ENCODE measurements at regions not wholly inside any gene's neighbourhood (a gene's known extent, or its start where the extent isn't known, plus 50 kb on each side); places are given as distances from the start of the nearest gene placed in this dataset.

- no peaks in the 10 kb centered on the region for H3K36me3 ChIP-seq (ENCODE audit: insufficient read depth, low read length)
- DNase-seq = no peak
- H3K4me1 Mint-ChIP-seq = no peaks in the 10 kb centered on the region
- H3K36me3 Mint-ChIP-seq = no peaks in the 10 kb centered on the region
- H3K4me3 ChIP-seq (ENCODE audit: low read length in 2 of 2) = no peak overlapping the region
- no peaks in the 10 kb centered on the region for H3K27me3 ChIP-seq (ENCODE audit: insufficient read depth, low read length)
- no peak overlapping the region for H3K27ac Mint-ChIP-seq
- no peaks in the 10 kb centered on the region for H3K27me3 Mint-ChIP-seq
- H3K9me3 Mint-ChIP-seq = peaks cover 4 to 42% (median 14%) of the 10 kb centered on the region in 8 donors
- no peak overlapping the region for H3K4me3 Mint-ChIP-seq
- ChIA-PET POLR2A (ENCODE audit: partially characterized antibody) (no interaction called here), CTCF (ENCODE audit: partially characterized antibody) (no interaction called here)
- intact Hi-C loops (cut with micrococcal nuclease) = no loop called here
- H3K4me1 ChIP-seq (ENCODE audit: insufficient read depth, low read length) = no peaks in the 10 kb centered on the region
- no peaks in the 10 kb centered on the region for H3K9me3 ChIP-seq (ENCODE audit: control insufficient read depth in 1 of 2, low read length in 2 of 2)
- H3K27ac ChIP-seq (ENCODE audit: low read depth, low read length) = no peak overlapping the region
Observed at GRCh38 chr9:82449986-82450385, 461.4 kb downstream of the SPATA31D1 start.

GRCh38 chr9:82454509-82455190 is 466.1 kb downstream of the SPATA31D1 start:
- Histone ChIP-seq H3K4me1 (ENCODE audit: insufficient read depth, low read length) (no peaks in the 10 kb centered on the region), H3K27me3 (ENCODE audit: insufficient read depth, low read length) (no peaks in the 10 kb centered on the region), H3K27ac (ENCODE audit: low read depth, low read length) (no peak overlapping the region), H3K36me3 (ENCODE audit: insufficient read depth, low read length) (no peaks in the 10 kb centered on the region), H3K4me3 (ENCODE audit: low read length in 2 of 2) (no peak overlapping the region), H3K9me3 (ENCODE audit: control insufficient read depth in 1 of 2, low read length in 2 of 2) (no peaks in the 10 kb centered on the region)
- DNase-seq = no peak
- Mint-ChIP-seq H3K4me3 (no peak overlapping the region), H3K4me1 (no peaks in the 10 kb centered on the region), H3K27ac (no peak overlapping the region), H3K36me3 (no peaks in the 10 kb centered on the region), H3K9me3 (peaks cover 2 to 24% (median 12%) of the 10 kb centered on the region in 8 donors), H3K27me3 (no peaks in the 10 kb centered on the region)
- CTCF ChIA-PET (ENCODE audit: partially characterized antibody) = no interaction called here
- POLR2A ChIA-PET (ENCODE audit: partially characterized antibody) = no interaction called here
- intact Hi-C loops (cut with micrococcal nuclease) = no loop called here

GRCh38 chr9:82456642-82457041 is 468.1 kb downstream of the SPATA31D1 start:
- H3K27me3 ChIP-seq (ENCODE audit: insufficient read depth, low read length) = no peaks in the 10 kb centered on the region
- H3K4me1 ChIP-seq (ENCODE audit: insufficient read depth, low read length) = no peaks in the 10 kb centered on the region
- H3K9me3 ChIP-seq (ENCODE audit: control insufficient read depth in 1 of 2, low read length in 2 of 2) = no peaks in the 10 kb centered on the region
- CTCF ChIA-PET (ENCODE audit: partially characterized antibody) = no interaction called here
- no peak overlapping the region for H3K27ac ChIP-seq (ENCODE audit: low read depth, low read length)
- no peak overlapping the region for H3K4me3 Mint-ChIP-seq
- no peaks in the 10 kb centered on the region for H3K36me3 ChIP-seq (ENCODE audit: insufficient read depth, low read length)
- H3K9me3 Mint-ChIP-seq = peaks cover 2 to 21% (median 9%) of the 10 kb centered on the region in 8 donors
- no peaks in the 10 kb centered on the region for H3K27me3 Mint-ChIP-seq
- no peaks in the 10 kb centered on the region for H3K36me3 Mint-ChIP-seq
- DNase-seq = no peak
- H3K4me1 Mint-ChIP-seq = no peaks in the 10 kb centered on the region
- H3K4me3 ChIP-seq (ENCODE audit: low read length in 2 of 2) = no peak overlapping the region
- intact Hi-C loops (cut with micrococcal nuclease) = no loop called here
- H3K27ac Mint-ChIP-seq = no peak overlapping the region
- POLR2A ChIA-PET (ENCODE audit: partially characterized antibody) = no interaction called here

GRCh38 chr9:82457298-82457697 is 468.7 kb downstream of the SPATA31D1 start:
- no peaks in the 10 kb centered on the region for H3K4me1 ChIP-seq (ENCODE audit: insufficient read depth, low read length)
- no peaks in the 10 kb centered on the region for H3K27me3 ChIP-seq (ENCODE audit: insufficient read depth, low read length)
- no peak overlapping the region for H3K4me3 ChIP-seq (ENCODE audit: low read length in 2 of 2)
- no peak for DNase-seq
- H3K9me3 ChIP-seq (ENCODE audit: control insufficient read depth in 1 of 2, low read length in 2 of 2) = no peaks in the 10 kb centered on the region
- ChIA-PET CTCF (ENCODE audit: partially characterized antibody) (no interaction called here), POLR2A (ENCODE audit: partially characterized antibody) (no interaction called here)
- peaks cover 2 to 16% (median 6%) of the 10 kb centered on the region in 8 donors for H3K9me3 Mint-ChIP-seq
- no peak overlapping the region for H3K27ac Mint-ChIP-seq
- no peak overlapping the region for H3K4me3 Mint-ChIP-seq
- H3K36me3 Mint-ChIP-seq = no peaks in the 10 kb centered on the region
- H3K27me3 Mint-ChIP-seq = no peaks in the 10 kb centered on the region
- H3K36me3 ChIP-seq (ENCODE audit: insufficient read depth, low read length) = no peaks in the 10 kb centered on the region
- no peak overlapping the region for H3K27ac ChIP-seq (ENCODE audit: low read depth, low read length)
- no peaks in the 10 kb centered on the region for H3K4me1 Mint-ChIP-seq
- intact Hi-C loops (cut with micrococcal nuclease) = no loop called here

- Histone ChIP-seq H3K27me3 (ENCODE audit: insufficient read depth, low read length) (no peaks in the 10 kb centered on the region), H3K9me3 (ENCODE audit: control insufficient read depth in 1 of 2, low read length in 2 of 2) (no peaks in the 10 kb centered on the region), H3K4me3 (ENCODE audit: low read length in 2 of 2) (no peak overlapping the region), H3K27ac (ENCODE audit: low read depth, low read length) (no peak overlapping the region), H3K36me3 (ENCODE audit: insufficient read depth, low read length) (no peaks in the 10 kb centered on the region), H3K4me1 (ENCODE audit: insufficient read depth, low read length) (no peaks in the 10 kb centered on the region)
- no peak for DNase-seq
- Mint-ChIP-seq H3K4me3 (no peak overlapping the region), H3K9me3 (peaks cover 2 to 16% (median 6%) of the 10 kb centered on the region in 8 donors), H3K4me1 (no peaks in the 10 kb centered on the region), H3K27ac (no peak overlapping the region), H3K36me3 (no peaks in the 10 kb centered on the region), H3K27me3 (no peaks in the 10 kb centered on the region)
- ChIA-PET CTCF (ENCODE audit: partially characterized antibody) (no interaction called here), POLR2A (ENCODE audit: partially characterized antibody) (no interaction called here)
- intact Hi-C loops (cut with micrococcal nuclease) = no loop called here
Observed at GRCh38 chr9:82457891-82458290, 469.3 kb downstream of the SPATA31D1 start.

GRCh38 chr9:82458296-82458695 is 469.7 kb downstream of the SPATA31D1 start:
- Mint-ChIP-seq H3K27me3 (no peaks in the 10 kb centered on the region), H3K9me3 (peaks cover 2 to 17% (median 6%) of the 10 kb centered on the region in 8 donors), H3K27ac (no peak overlapping the region), H3K4me3 (no peak overlapping the region), H3K36me3 (no peaks in the 10 kb centered on the region), H3K4me1 (no peaks in the 10 kb centered on the region)
- H3K27ac ChIP-seq (ENCODE audit: low read depth, low read length) = no peak overlapping the region
- H3K4me1 ChIP-seq (ENCODE audit: insufficient read depth, low read length) = no peaks in the 10 kb centered on the region
- intact Hi-C loops (cut with micrococcal nuclease) = no loop called here
- H3K36me3 ChIP-seq (ENCODE audit: insufficient read depth, low read length) = no peaks in the 10 kb centered on the region
- ChIA-PET CTCF (ENCODE audit: partially characterized antibody) (no interaction called here), POLR2A (ENCODE audit: partially characterized antibody) (no interaction called here)
- H3K27me3 ChIP-seq (ENCODE audit: insufficient read depth, low read length) = no peaks in the 10 kb centered on the region
- DNase-seq = no peak
- no peak overlapping the region for H3K4me3 ChIP-seq (ENCODE audit: low read length in 2 of 2)
- no peaks in the 10 kb centered on the region for H3K9me3 ChIP-seq (ENCODE audit: control insufficient read depth in 1 of 2, low read length in 2 of 2)

GRCh38 chr9:82466616-82467260 is 478.2 kb downstream of the SPATA31D1 start:
- intact Hi-C loops (cut with micrococcal nuclease) = no loop called here
- Histone ChIP-seq H3K4me1 (ENCODE audit: insufficient read depth, low read length) (no peaks in the 10 kb centered on the region), H3K27ac (ENCODE audit: low read depth, low read length) (no peak overlapping the region), H3K4me3 (ENCODE audit: low read length in 2 of 2) (no peak overlapping the region), H3K36me3 (ENCODE audit: insufficient read depth, low read length) (no peaks in the 10 kb centered on the region), H3K9me3 (ENCODE audit: control insufficient read depth in 1 of 2, low read length in 2 of 2) (no peaks in the 10 kb centered on the region), H3K27me3 (ENCODE audit: insufficient read depth, low read length) (no peaks in the 10 kb centered on the region)
- ChIA-PET POLR2A (ENCODE audit: partially characterized antibody) (no interaction called here), CTCF (ENCODE audit: partially characterized antibody) (no interaction called here)
- no peaks in the 10 kb centered on the region for H3K4me1 Mint-ChIP-seq
- H3K27ac Mint-ChIP-seq = no peak overlapping the region
- DNase-seq = no peak
- no peaks in the 10 kb centered on the region for H3K36me3 Mint-ChIP-seq
- H3K27me3 Mint-ChIP-seq = no peaks in the 10 kb centered on the region
- H3K4me3 Mint-ChIP-seq = no peak overlapping the region
- H3K9me3 Mint-ChIP-seq = peaks cover 0 to 9% (median 3%) of the 10 kb centered on the region in 8 donors
